Memory B cell (primary cell): ENCODE measurements at regions not wholly inside any gene's neighbourhood (a gene's known extent, or its start where the extent isn't known, plus 50 kb on each side); places are given as distances from the start of the nearest gene placed in this dataset.
"Not testable (repeated sequence)": the region's sequence is repeated elsewhere in the genome, so short reads cannot be mapped to it uniquely, and the experiment has no call there.

Experiments
- ATAC-seq: fragments of 150-1000 bp; cut with Tn5 transposase; 2 replicates; pipeline ENCODE4 v1.10.0; 2021; ENCODE audit warnings: low read depth, mild to moderate bottlenecking, moderate library complexity
- DNase-seq, 2 donors: peaks; one replicate each; pipeline ENCODE4 v3.0.0; 2022; ENCODE audit warnings: low spot score in 2 of 2
- H3K27ac Mint-ChIP-seq: one replicate; pipeline ENCODE4 v1.8.0; 2022; ENCODE audit warnings: mild to moderate bottlenecking, moderate library complexity, mixed read lengths
- H3K27me3 Mint-ChIP-seq: one replicate; pipeline ENCODE4 v1.8.0; 2022; ENCODE audit warnings: mixed read lengths
- H3K36me3 Mint-ChIP-seq: one replicate; pipeline ENCODE4 v1.8.0; 2022; ENCODE audit warnings: mild to moderate bottlenecking, mixed read lengths
- H3K4me1 Mint-ChIP-seq: one replicate; pipeline ENCODE4 v1.8.0; 2022; ENCODE audit warnings: mixed read lengths
- H3K4me3 Mint-ChIP-seq: one replicate; pipeline ENCODE4 v1.8.0; 2022; ENCODE audit warnings: mild to moderate bottlenecking, moderate library complexity, mixed read lengths
- H3K9me3 Mint-ChIP-seq: one replicate; pipeline ENCODE4 v1.8.0; 2022; ENCODE audit warnings: mixed read lengths

DNA sequence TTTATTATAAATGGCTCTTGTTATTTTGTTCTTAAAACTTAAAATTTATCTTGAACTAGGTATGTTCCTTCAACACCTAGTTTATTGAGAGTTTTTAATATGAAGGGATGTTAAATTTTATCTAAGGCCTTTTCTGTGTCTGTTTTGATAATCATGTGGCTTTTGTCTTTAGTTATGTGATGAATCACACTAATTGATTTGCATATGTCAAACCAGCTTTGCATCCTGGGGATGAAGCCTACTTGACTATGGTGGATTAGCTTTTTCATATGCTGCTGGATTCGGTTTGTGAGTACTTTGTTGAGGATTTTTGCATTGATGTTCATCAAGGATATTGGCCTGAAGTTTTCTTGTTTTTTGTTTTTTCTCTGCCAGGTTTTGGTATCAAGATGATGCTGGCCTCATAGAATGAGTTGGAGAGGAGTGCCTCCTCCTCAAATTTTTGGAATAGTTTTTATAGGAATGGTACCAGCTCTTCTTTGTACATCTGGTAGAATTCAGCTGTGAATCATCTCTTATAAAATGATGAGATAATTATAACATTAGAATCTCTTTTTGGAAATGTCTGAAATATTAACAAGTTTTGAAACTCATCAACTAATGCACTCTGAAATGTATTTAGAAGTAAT lies 78.7 kb upstream of the AGR3 start:
- Mint-ChIP-seq H3K27ac (no peak overlapping the region), H3K4me3 (no peak overlapping the region), H3K27me3 (peaks cover 1% of the 10 kb centered on the region), H3K36me3 (peaks cover 1% of the 10 kb centered on the region), H3K9me3 (no peaks in the 10 kb centered on the region), H3K4me1 (no peaks in the 10 kb centered on the region)
- no peak for DNase-seq
- ATAC-seq: no peak

DNA sequence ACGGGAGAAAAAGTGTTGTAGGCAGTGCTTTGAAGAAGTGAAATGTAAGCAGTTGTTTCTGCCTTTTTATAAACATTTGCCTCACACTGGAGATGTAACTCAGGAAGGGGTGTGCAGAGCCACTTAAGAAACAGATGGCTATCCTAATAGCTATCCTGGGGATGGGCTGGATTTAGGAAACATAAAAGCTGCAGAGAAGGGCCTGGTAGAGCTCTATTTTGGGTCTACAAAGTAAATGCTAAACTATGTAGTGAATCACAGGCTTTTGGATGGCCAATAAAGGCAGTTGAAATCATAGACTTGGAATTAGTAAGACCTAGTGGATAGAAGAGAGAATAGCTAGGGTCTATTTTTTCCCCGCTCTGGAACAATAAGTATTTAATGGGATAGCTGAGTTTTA lies 79.9 kb upstream of the AGR3 start:
- H3K27ac Mint-ChIP-seq: no peak overlapping the region
- no peak for DNase-seq
- no peak for ATAC-seq
- H3K4me3 Mint-ChIP-seq: no peak overlapping the region
- H3K4me1 Mint-ChIP-seq: no peaks in the 10 kb centered on the region
- H3K27me3 Mint-ChIP-seq: peaks cover 1% of the 10 kb centered on the region
- H3K36me3 Mint-ChIP-seq: peaks cover 1% of the 10 kb centered on the region
- no peaks in the 10 kb centered on the region for H3K9me3 Mint-ChIP-seq

DNA sequence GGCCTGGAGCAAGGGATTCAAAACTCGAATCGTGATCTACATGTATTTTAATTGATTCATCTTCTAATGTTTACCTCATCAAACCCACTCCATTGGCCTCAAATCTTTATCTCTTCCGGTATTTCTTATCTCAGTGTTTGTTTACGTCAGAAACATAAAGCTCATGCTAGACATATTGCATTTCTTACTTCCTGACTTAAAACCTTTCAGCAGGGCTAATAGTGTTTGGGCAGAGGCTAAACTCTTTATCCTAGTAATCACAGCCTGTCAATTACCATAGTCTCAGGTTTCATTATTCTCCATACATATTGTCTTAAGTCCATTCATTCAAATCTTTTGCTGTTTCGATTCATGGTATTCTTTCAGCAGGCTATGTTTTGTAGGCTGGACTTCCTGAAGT lies 81.3 kb upstream of the AGR3 start:
- no peak for ATAC-seq
- Mint-ChIP-seq H3K4me3 (no peak overlapping the region), H3K36me3 (peaks cover 1% of the 10 kb centered on the region), H3K9me3 (no peaks in the 10 kb centered on the region), H3K27me3 (peaks cover 3% of the 10 kb centered on the region), H3K27ac (no peak overlapping the region), H3K4me1 (no peaks in the 10 kb centered on the region)
- DNase-seq: no peak

DNA sequence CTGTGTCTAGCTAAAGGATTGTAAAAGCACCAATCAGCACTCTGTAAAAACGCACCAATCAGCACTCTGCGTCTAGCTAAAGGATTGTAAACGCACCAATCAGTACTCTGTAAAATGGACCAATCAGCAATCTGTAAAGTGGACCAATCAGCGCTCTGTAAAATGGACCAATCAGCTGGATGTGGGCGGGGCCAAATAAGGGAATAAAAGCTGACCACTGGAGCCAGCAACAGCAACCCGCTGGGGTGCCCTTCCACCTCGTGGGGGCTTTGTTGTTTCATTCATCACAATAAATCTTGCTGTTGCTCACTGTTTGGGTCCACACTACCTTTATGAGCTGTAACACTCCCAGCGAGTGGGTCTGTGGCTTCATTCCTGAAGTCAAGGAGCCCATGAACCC lies 83.9 kb upstream of the AGR3 start:
- not testable (repeated sequence) for ATAC-seq, H3K36me3 Mint-ChIP-seq, H3K4me3 Mint-ChIP-seq, H3K9me3 Mint-ChIP-seq, H3K4me1 Mint-ChIP-seq, H3K27me3 Mint-ChIP-seq, H3K27ac Mint-ChIP-seq, DNase-seq

DNA sequence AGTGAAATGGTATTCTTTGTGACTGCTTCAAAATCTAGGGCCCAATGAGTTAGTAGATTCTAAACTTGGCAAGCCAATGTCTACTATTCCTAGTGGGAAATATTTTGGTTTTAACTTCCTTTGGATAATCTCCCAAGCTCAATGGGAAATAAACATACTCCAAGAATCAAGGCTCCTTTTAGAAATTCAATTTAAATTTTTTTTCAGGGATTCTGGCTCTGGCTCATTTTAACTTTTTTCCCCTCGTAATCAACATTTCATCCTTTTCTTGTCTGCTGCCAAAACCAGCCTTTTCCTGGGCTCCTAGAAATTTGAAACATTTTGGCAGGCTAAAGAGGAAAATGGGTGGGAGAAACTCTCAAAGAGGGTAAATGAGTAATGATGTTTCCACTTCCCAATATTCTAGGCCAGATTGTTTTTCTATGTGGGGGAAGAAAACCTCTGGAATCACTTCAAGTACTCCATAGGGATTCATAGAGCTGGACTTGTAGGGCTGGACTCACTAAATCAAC lies 85.6 kb upstream of the AGR3 start:
- H3K4me1 Mint-ChIP-seq: no peaks in the 10 kb centered on the region
- DNase-seq (no peak), ATAC-seq (no peak)
- no peak overlapping the region for H3K27ac Mint-ChIP-seq
- H3K9me3 Mint-ChIP-seq: no peaks in the 10 kb centered on the region
- H3K36me3 Mint-ChIP-seq: peaks cover 1% of the 10 kb centered on the region
- no peak overlapping the region for H3K4me3 Mint-ChIP-seq
- peaks cover 3% of the 10 kb centered on the region for H3K27me3 Mint-ChIP-seq

DNA sequence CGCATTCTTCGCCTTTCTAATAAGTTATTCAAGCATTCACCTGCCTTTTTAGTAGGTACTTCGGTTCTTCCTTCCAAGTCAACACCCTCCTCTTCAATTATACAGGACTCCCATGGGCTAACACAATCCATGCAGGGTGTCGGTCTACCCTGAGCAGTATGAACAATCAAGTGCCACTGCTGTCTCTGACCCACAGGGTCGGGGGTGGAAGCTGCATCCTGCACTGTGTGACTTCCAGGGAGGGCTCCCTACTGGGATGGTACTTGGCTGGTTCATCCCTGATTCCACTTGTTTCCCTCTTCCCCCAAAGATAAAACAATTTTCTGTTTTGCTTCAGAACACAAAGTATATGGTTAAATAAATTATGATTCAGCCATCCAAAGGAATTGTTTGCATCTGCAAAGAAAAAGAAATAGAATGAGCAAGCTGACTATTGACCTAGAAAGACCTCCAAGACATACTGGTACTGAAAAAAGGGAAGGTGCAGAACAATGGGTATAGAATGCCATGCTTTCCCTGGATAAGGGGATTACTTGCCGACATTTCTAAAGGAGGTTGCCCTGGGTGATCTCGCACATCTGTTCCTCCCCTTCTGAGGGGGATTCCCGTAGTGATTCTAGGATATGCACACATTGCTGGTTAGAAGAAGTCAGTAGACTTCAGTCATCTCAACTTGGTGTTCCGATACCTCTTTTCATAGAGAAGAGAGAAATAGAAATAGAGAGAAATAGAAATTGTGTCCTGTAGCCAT lies 89.1 kb upstream of the AGR3 start:
- peaks cover 2% of the 10 kb centered on the region for H3K27me3 Mint-ChIP-seq
- H3K36me3 Mint-ChIP-seq: no peaks in the 10 kb centered on the region
- no peak overlapping the region for H3K27ac Mint-ChIP-seq
- no peaks in the 10 kb centered on the region for H3K9me3 Mint-ChIP-seq
- peaks cover 6% of the 10 kb centered on the region for H3K4me1 Mint-ChIP-seq
- DNase-seq (no peak), ATAC-seq (no peak)
- no peak overlapping the region for H3K4me3 Mint-ChIP-seq

DNA sequence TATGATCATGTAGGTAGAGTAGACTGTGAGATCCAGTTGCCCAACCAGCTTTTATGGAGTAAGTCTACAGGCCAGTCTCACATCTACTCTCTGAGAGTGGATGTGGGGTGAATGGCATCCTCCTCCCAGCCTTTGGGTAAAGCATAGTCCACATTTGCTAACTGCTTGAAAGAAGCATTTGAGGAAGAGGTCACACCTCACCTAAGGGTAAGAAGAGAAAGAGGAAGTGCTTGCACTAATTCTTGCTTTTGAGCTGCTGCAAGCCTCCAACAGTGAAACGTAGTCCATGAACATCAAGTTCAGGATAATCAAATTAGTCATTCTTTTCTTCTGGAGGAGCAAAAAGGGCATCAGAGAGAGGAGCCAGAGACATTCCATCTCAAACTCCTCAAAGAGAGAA lies 93.9 kb upstream of the AGR3 start:
- Mint-ChIP-seq H3K36me3 (no peaks in the 10 kb centered on the region), H3K27me3 (peaks cover 2% of the 10 kb centered on the region), H3K4me3 (no peak overlapping the region), H3K4me1 (peaks cover 9% of the 10 kb centered on the region), H3K9me3 (no peaks in the 10 kb centered on the region), H3K27ac (no peak overlapping the region)
- peak; percentile 96 for ATAC-seq
- DNase-seq: peak in 1 of 2 donors; percentile 7

DNA sequence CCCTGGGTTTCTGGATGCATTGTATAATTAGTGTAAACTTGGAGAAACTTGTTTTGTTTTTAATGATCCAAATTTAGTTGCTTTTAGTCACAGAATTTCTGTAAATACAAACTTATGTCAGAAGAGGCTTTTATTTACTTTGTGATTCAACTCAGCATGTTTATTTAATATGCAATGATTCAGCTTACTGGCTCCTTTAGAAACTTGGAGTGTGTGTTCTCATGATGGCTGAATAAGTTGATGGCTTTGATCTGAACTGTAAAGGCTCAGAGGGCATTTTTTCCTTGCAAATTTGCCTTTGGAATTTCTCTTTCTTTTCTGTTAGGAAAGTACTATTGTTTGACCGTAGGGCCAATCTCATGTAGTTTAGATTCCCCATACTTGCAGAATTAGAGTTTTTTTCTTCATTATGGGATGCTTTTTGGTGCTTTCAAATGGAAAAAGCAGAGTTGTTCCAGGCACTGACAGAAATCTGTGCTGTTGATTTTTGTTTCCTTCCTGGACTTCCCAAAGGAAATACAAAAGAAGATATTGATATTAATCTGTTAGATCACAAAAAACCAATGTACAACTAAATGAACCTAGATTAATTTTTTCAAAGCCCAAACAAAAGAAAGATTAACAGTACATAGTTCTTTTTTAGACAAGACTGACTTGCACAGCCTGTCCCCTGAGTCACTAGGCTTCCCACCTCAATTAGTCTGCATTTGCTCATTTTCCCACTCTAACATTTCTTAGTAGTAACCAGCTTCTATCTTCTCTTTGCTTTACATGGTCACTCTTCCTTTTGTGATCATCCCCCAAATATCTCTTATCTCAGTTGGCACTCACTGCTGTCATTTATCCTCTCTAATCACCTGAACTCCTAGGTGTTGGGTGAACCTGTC lies 96.8 kb upstream of the AGR3 start:
- Mint-ChIP-seq H3K4me1 (peaks cover 12% of the 10 kb centered on the region), H3K27me3 (peaks cover 4% of the 10 kb centered on the region), H3K4me3 (no peak overlapping the region), H3K27ac (no peak overlapping the region), H3K36me3 (no peaks in the 10 kb centered on the region), H3K9me3 (no peaks in the 10 kb centered on the region)
- ATAC-seq: no peak
- no peak for DNase-seq

DNA sequence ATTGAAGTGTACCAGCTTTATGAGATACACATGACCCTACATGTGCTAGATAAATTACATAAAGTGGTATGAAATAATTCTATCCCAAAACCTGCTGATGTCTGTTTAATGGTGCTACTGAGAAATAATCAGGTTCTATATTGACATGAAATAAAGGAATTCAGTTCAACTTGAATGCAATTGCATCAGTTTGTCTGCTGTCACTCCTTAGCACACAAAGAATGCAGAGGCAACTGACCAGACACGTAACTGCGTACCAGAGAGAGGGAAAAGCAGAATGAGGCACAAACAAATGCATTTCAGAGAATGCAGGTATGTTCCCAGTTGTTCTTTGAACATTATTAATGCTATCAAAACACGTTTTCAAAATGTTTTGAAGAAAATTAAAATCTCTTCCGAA lies 98.8 kb upstream of the AGR3 start:
- H3K4me1 Mint-ChIP-seq: peaks cover 11% of the 10 kb centered on the region
- no peak overlapping the region for H3K4me3 Mint-ChIP-seq

DNA sequence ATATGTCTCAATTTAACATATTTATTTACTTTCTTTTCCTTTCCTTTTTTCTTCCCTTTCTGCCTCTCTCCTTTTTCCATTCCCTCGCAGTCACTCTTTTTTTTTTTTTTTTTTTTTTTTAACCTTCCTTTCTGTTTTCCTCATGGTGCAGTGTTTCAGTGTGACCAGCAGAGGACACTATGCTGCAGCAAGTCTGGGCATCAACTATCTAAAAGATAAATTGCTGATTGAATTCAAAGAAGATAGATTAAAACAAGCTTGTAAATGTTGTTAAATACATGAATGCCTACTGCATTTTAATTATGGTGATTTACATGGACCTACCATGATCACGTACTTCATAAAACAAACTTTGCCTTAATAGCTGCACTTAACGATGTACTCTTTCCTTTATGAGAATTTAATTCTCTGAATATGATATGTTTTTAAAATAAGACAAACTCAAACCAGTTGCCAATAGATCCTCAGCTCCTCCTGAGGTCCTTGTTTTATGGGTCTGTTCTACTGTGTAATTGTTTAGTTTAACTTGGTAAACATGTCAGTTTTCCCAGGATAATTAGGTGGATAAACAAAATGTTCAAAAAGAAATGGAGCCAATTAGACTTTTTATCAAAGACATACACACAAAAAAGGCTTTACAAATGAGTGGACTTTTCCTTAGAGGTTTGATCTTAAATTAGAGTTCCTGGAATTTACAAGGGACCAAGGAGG lies 101.0 kb upstream of the AGR3 start:
- Mint-ChIP-seq H3K27me3 (peaks cover 4% of the 10 kb centered on the region), H3K27ac (no peak overlapping the region), H3K9me3 (no peaks in the 10 kb centered on the region), H3K4me1 (peaks cover 6% of the 10 kb centered on the region), H3K36me3 (no peaks in the 10 kb centered on the region), H3K4me3 (no peak overlapping the region)
- peak in 1 of 2 donors; percentile 18 for DNase-seq
- ATAC-seq: no peak

More for the DNA sequence above, 98.8 kb upstream of the AGR3 start:
- no peak for DNase-seq
- Mint-ChIP-seq H3K27ac (no peak overlapping the region), H3K9me3 (no peaks in the 10 kb centered on the region), H3K36me3 (no peaks in the 10 kb centered on the region), H3K27me3 (peaks cover 4% of the 10 kb centered on the region)
- ATAC-seq: no peak

DNA sequence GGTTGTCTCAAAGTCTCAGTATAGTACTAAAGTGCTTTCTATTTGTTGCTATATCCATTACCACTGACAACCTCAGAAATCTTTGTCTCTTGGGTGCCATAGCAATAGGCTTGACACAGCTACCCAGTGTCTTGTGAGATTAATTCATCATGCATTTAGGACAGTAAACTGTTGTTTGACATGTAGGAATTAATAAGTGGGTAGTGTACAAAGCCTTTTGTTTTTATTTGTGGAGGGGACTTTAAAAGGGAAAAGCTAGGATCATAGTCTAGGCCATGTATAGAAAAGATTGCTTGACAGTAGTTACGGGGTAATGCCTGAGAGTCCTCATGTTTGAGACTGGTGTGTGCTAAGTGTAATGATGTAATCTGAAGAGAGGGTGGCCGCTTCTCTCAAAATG lies 102.6 kb upstream of the AGR3 start:
- no peak overlapping the region for H3K4me3 Mint-ChIP-seq
- no peak for DNase-seq
- H3K36me3 Mint-ChIP-seq: no peaks in the 10 kb centered on the region
- H3K4me1 Mint-ChIP-seq: peaks cover 6% of the 10 kb centered on the region
- H3K9me3 Mint-ChIP-seq: no peaks in the 10 kb centered on the region
- no peak overlapping the region for H3K27ac Mint-ChIP-seq
- H3K27me3 Mint-ChIP-seq: peaks cover 2% of the 10 kb centered on the region
- ATAC-seq: no peak

DNA sequence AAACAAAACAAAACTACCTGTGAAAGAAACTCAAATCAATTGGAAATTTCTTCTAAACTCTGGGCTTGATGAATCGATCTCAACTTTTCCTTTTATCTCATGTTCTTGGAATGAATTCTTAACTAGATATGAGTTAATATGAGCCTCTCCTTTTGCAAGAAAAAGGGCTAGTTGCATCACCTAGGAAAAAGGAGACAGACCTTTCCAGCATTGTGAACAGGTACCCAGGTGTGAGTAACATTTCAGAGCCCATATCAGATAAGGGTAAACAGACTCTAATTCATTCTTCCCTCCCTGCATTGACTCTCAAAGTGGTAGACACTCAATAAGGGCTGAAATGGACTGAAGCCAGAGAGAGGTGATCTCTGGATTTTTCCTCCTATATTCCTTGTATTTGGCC lies 103.8 kb upstream of the AGR3 start:
- H3K36me3 Mint-ChIP-seq: no peaks in the 10 kb centered on the region
- H3K27me3 Mint-ChIP-seq: peaks cover 2% of the 10 kb centered on the region
- DNase-seq (no peak), ATAC-seq (no peak)
- H3K27ac Mint-ChIP-seq: no peak overlapping the region
- peaks cover 4% of the 10 kb centered on the region for H3K4me1 Mint-ChIP-seq
- H3K9me3 Mint-ChIP-seq: no peaks in the 10 kb centered on the region
- no peak overlapping the region for H3K4me3 Mint-ChIP-seq

DNA sequence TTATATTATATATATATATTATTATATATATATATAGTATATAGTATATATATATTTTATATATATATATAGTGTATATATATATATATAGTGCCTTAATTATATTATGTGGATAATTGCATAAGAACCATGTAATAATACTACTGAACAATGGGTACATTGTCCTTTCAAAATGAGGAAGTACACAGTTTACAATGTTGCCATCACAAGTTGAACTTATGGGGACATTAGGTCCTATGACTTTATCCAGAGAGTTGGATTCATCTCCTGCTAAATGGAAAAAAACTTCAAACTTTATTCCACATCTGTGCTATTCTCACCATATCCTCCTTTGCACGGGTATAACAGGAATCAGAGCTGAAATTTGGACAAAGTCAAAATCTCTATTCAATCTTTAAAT lies 105.0 kb upstream of the AGR3 start:
- Mint-ChIP-seq H3K9me3 (no peaks in the 10 kb centered on the region), H3K4me1 (peaks cover 4% of the 10 kb centered on the region), H3K27me3 (peaks cover 2% of the 10 kb centered on the region), H3K36me3 (no peaks in the 10 kb centered on the region), H3K27ac (no peak overlapping the region), H3K4me3 (no peak overlapping the region)
- DNase-seq (no peak), ATAC-seq (no peak)
